ENCODE measurements at regions not wholly inside any gene's neighbourhood (a gene's known extent, or its start where the extent isn't known, plus 50 kb on each side); places are given as distances from the start of the nearest gene placed in this dataset.

GRCh38 chr12:98064501-98064900 is 450.9 kb upstream of the TMPO start:
- Histone ChIP-seq H3K9me3 (ENCODE audit: control insufficient read depth in 4 of 4, insufficient read depth in 3 of 4, low read length in 3 of 4) (no peaks in the 10 kb centered on the region), H3K27me3 (ENCODE audit: control insufficient read depth in 3 of 3, insufficient read depth in 3 of 3, low read length in 2 of 3) (peaks cover 0 to 5% (median 2%) of the 10 kb centered on the region in 3 donors), H3K9ac (ENCODE audit: insufficient read depth in 1 of 2, low read length in 2 of 2) (no peak overlapping the region), H3K27ac (ENCODE audit: low read depth in 1 of 2, low read length in 1 of 2) (peak overlapping the region in 1 of 2 donors; percentile 18), H3K36me3 (ENCODE audit: control insufficient read depth in 4 of 4, insufficient read depth in 4 of 4, low read length in 4 of 4) (no peaks in the 10 kb centered on the region), H3K4me3 (no peak overlapping the region), H3K4me1 (ENCODE audit: control insufficient read depth in 5 of 5, insufficient read depth in 5 of 5, low read length in 5 of 5) (peaks cover 0 to 9% (median 0%) of the 10 kb centered on the region in 5 donors)
- TF ChIP-seq CTCF (IDR thresholded peaks at IDR 0.05; ENCODE audit: control extremely low read depth, extremely low read depth): no peak
- ATAC-seq (ENCODE audit: insufficient read depth, low FRiP score) (no peak), DNase-seq (no peak)
- WGBS, 2 donors: 82 to 96% methylated on average over 2 of the region's 2 CpGs

GRCh38 chr12:98067795-98068194 is 447.6 kb upstream of the TMPO start:
- no peak overlapping the region for H3K4me3 ChIP-seq
- no peaks in the 10 kb centered on the region for H3K36me3 ChIP-seq (ENCODE audit: control insufficient read depth in 4 of 4, insufficient read depth in 4 of 4, low read length in 4 of 4)
- H3K27me3 ChIP-seq (ENCODE audit: control insufficient read depth in 3 of 3, insufficient read depth in 3 of 3, low read length in 2 of 3): peaks cover 0 to 5% (median 2%) of the 10 kb centered on the region in 3 donors
- no peak for TF ChIP-seq CTCF (IDR thresholded peaks at IDR 0.05; ENCODE audit: control extremely low read depth, extremely low read depth)
- H3K9ac ChIP-seq (ENCODE audit: insufficient read depth in 1 of 2, low read length in 2 of 2): no peak overlapping the region
- ATAC-seq (ENCODE audit: insufficient read depth, low FRiP score) (no peak), DNase-seq (peak in 1 of 3 donors; percentile 29)
- peaks cover 0 to 1% (median 0%) of the 10 kb centered on the region in 5 donors for H3K4me1 ChIP-seq (ENCODE audit: control insufficient read depth in 5 of 5, insufficient read depth in 5 of 5, low read length in 5 of 5)
- 80 to 84% methylated on average over 7 of the region's 7 CpGs for WGBS, 2 donors
- no peaks in the 10 kb centered on the region for H3K9me3 ChIP-seq (ENCODE audit: control insufficient read depth in 4 of 4, insufficient read depth in 3 of 4, low read length in 3 of 4)
- H3K27ac ChIP-seq (ENCODE audit: low read depth in 1 of 2, low read length in 1 of 2): no peak overlapping the region

DNA sequence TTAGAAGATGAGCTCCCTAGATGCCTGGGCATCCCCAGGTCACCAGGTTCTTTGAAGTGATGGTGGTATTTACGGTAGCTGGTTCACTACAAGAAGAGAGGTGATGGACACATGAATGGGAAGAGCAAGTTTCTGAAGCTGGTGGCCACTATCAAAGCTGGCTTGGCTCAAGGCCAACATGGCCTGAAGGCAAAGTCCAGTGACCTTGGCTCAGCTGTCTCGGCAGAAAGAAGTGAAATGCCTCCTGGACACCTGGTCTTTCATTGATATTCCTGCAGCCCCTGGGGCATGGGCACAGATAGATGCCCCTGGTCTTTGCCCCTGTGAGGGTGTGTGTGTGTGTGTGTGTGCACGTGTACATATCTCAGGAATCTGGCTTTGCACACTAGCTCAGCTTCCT is 441.8 kb upstream of the TMPO start:
- no peak overlapping the region for H3K9ac ChIP-seq (ENCODE audit: insufficient read depth in 1 of 2, low read length in 2 of 2)
- H3K36me3 ChIP-seq (ENCODE audit: control insufficient read depth in 4 of 4, insufficient read depth in 4 of 4, low read length in 4 of 4): no peaks in the 10 kb centered on the region
- H3K4me1 ChIP-seq (ENCODE audit: control insufficient read depth in 5 of 5, insufficient read depth in 5 of 5, low read length in 5 of 5): no peaks in the 10 kb centered on the region
- no peak overlapping the region for H3K27ac ChIP-seq (ENCODE audit: low read depth in 1 of 2, low read length in 1 of 2)
- 74 to 87% methylated on average over 3 of the region's 3 CpGs for WGBS, 2 donors
- DNase-seq (no peak), ATAC-seq (ENCODE audit: insufficient read depth, low FRiP score) (no peak)
- no peaks in the 10 kb centered on the region for H3K27me3 ChIP-seq (ENCODE audit: control insufficient read depth in 3 of 3, insufficient read depth in 3 of 3, low read length in 2 of 3)
- no peaks in the 10 kb centered on the region for H3K9me3 ChIP-seq (ENCODE audit: control insufficient read depth in 4 of 4, insufficient read depth in 3 of 4, low read length in 3 of 4)
- no peak overlapping the region for H3K4me3 ChIP-seq
- no peak for TF ChIP-seq CTCF (IDR thresholded peaks at IDR 0.05; ENCODE audit: control extremely low read depth, extremely low read depth)

- no peak for TF ChIP-seq CTCF (IDR thresholded peaks at IDR 0.05; ENCODE audit: control extremely low read depth, extremely low read depth)
- Histone ChIP-seq H3K27ac (ENCODE audit: low read depth in 1 of 2, low read length in 1 of 2) (no peak overlapping the region), H3K9ac (ENCODE audit: insufficient read depth in 1 of 2, low read length in 2 of 2) (no peak overlapping the region), H3K27me3 (ENCODE audit: control insufficient read depth in 3 of 3, insufficient read depth in 3 of 3, low read length in 2 of 3) (no peaks in the 10 kb centered on the region), H3K4me1 (ENCODE audit: control insufficient read depth in 5 of 5, insufficient read depth in 5 of 5, low read length in 5 of 5) (no peaks in the 10 kb centered on the region), H3K36me3 (ENCODE audit: control insufficient read depth in 4 of 4, insufficient read depth in 4 of 4, low read length in 4 of 4) (no peaks in the 10 kb centered on the region), H3K4me3 (no peak overlapping the region), H3K9me3 (ENCODE audit: control insufficient read depth in 4 of 4, insufficient read depth in 3 of 4, low read length in 3 of 4) (no peaks in the 10 kb centered on the region)
- WGBS, 2 donors: 88 to 89% methylated on average over 2 of the region's 2 CpGs
- ATAC-seq (ENCODE audit: insufficient read depth, low FRiP score) (no peak), DNase-seq (no peak)
Observed at GRCh38 chr12:98074286-98074685, 441.1 kb upstream of the TMPO start.
